Uterus (tissue), 3 donors: ENCODE measurements at regions not wholly inside any gene's neighbourhood (a gene's known extent, or its start where the extent isn't known, plus 50 kb on each side); places are given as distances from the start of the nearest gene placed in this dataset.

ENCODE experiments used
- DNase-seq, 2 donors: peaks; one replicate each; pipeline ENCODE4 v3.0.0-alpha.2; 2019 to 2020
- H3K27ac ChIP-seq, 2 donors: fragments of 200-600 bp; sonication (generic); 1 replicate in 1 of 2; 2 replicates in 1 of 2; pipeline ENCODE4 v1.5.1; 2016 to 2018
- H3K27me3 ChIP-seq, 2 donors: fragments of 200-600 bp; sonication (generic); one replicate each; pipeline ENCODE4 v1.5.1; 2018 to 2019; ENCODE audit warnings: control low read depth in 1 of 2
- H3K36me3 ChIP-seq, 2 donors: fragments of 200-600 bp; sonication (generic); one replicate each; pipeline ENCODE4 v1.5.1; 2019; ENCODE audit warnings: control low read depth in 1 of 2
- H3K4me1 ChIP-seq, 2 donors: fragments of 200-600 bp; sonication (generic); one replicate each; pipeline ENCODE4 v1.5.1; 2018 to 2019; ENCODE audit warnings: control low read depth in 1 of 2
- H3K4me3 ChIP-seq, 2 donors: fragments of 200-600 bp; sonication (generic); 1 replicate in 1 of 2; 2 replicates in 1 of 2; pipeline ENCODE4 v1.5.1; 2018 to 2019; ENCODE audit warnings: mild to moderate bottlenecking in 1 of 2
- H3K9me3 ChIP-seq, 2 donors: fragments of 200-600 bp; sonication (generic); one replicate each; pipeline ENCODE4 v1.5.1; 2019; ENCODE audit warnings: control low read depth in 1 of 2
- CTCF ChIP-seq, 4 experiments: fragments of 200-600 bp in 2 of 4; fragments of 450-650 bp in 2 of 4; sonication (generic) in 2 of 4; IDR thresholded peaks; one replicate each; pipeline ENCODE4 v1.5.1; 2016 to 2019; ENCODE audit warnings: antibody characterized with exemption in 4 of 4, mild to moderate bottlenecking in 2 of 4, moderate library complexity in 1 of 4
- POLR2A ChIP-seq, 2 donors: fragments of 450-650 bp; IDR thresholded peaks; one replicate each; pipeline ENCODE4 v1.6.1; 2016; ENCODE audit warnings: antibody characterized with exemption in 2 of 2, mild to moderate bottlenecking in 1 of 2, moderate library complexity in 1 of 2
- intact Hi-C: fragments of 100-400 bp; cut with DNase I; formaldehyde crosslinking; loops from one replicate; pipeline ENCODE4 v1.15.1; 2023; ENCODE audit warnings: low total_unique reads
- donor health status: DM: yes; HTN: yes; CAD: no.

GRCh38 chr6:47414423-47415167 lies 63.0 kb upstream of the CD2AP start:
- Histone ChIP-seq H3K4me1 (no peaks in the 10 kb centered on the region), H3K4me3 (peak overlapping the region; percentile 6 to 22), H3K36me3 (no peaks in the 10 kb centered on the region), H3K9me3 (no peaks in the 10 kb centered on the region), H3K27me3 (no peaks in the 10 kb centered on the region), H3K27ac (no peak overlapping the region)
- intact Hi-C loops, result no loop called here
- DNase-seq, result no peak
- TF ChIP-seq CTCF (IDR thresholded peaks at IDR 0.05) (no peak), POLR2A (IDR thresholded peaks at IDR 0.05) (no peak)

GRCh38 chr6:47416396-47417345 lies 60.9 kb upstream of the CD2AP start:
- TF ChIP-seq POLR2A (IDR thresholded peaks at IDR 0.05) (no peak), CTCF (IDR thresholded peaks at IDR 0.05) (no peak)
- DNase-seq, result no peak
- Histone ChIP-seq H3K4me3 (no peak overlapping the region), H3K27me3 (no peaks in the 10 kb centered on the region), H3K36me3 (no peaks in the 10 kb centered on the region), H3K9me3 (no peaks in the 10 kb centered on the region), H3K27ac (no peak overlapping the region), H3K4me1 (no peaks in the 10 kb centered on the region)
- intact Hi-C loops, result no loop called here

- Histone ChIP-seq H3K9me3 (no peaks in the 10 kb centered on the region), H3K27me3 (no peaks in the 10 kb centered on the region), H3K27ac (no peak overlapping the region), H3K4me3 (no peak overlapping the region), H3K4me1 (no peaks in the 10 kb centered on the region), H3K36me3 (no peaks in the 10 kb centered on the region)
- no peak for DNase-seq
- TF ChIP-seq CTCF (IDR thresholded peaks at IDR 0.05) (no peak), POLR2A (IDR thresholded peaks at IDR 0.05) (no peak)
- intact Hi-C loops, result no loop called here
Measured at GRCh38 chr6:47419621-47420020, 58.0 kb upstream of the CD2AP start.

GRCh38 chr6:47420394-47421371 lies 56.9 kb upstream of the CD2AP start:
- Histone ChIP-seq H3K27me3 (no peaks in the 10 kb centered on the region), H3K36me3 (no peaks in the 10 kb centered on the region), H3K9me3 (no peaks in the 10 kb centered on the region), H3K4me1 (no peaks in the 10 kb centered on the region), H3K27ac (no peak overlapping the region), H3K4me3 (no peak overlapping the region)
- intact Hi-C loops, result no loop called here
- no peak for DNase-seq
- TF ChIP-seq CTCF (IDR thresholded peaks at IDR 0.05) (no peak), POLR2A (IDR thresholded peaks at IDR 0.05) (no peak)
